Thyroid gland (tissue), 4 donors: ENCODE measurements at regions not wholly inside any gene's neighbourhood (a gene's known extent, or its start where the extent isn't known, plus 50 kb on each side); places are given as distances from the start of the nearest gene placed in this dataset. TPM values are rescaled to one million over a fixed set of nuclear protein-coding genes. Genes with fewer than 3 reads are reported as not detected.

Source experiments
- DNase-seq, 2 donors: peaks; one replicate each; pipeline ENCODE4 v3.0.0-alpha.2; 2019
- H3K27ac ChIP-seq, 3 donors: fragments of 200-600 bp; sonication (generic); 1 replicate in 2 of 3; 2 replicates in 1 of 3; pipeline ENCODE4 v1.5.1; 2016 to 2019; ENCODE audit warnings: mild to moderate bottlenecking in 1 of 3, moderate library complexity in 1 of 3
- H3K27me3 ChIP-seq: fragments of 200-600 bp; sonication (generic); one replicate; pipeline ENCODE4 v1.5.1; 2019
- H3K36me3 ChIP-seq, 2 donors: fragments of 200-600 bp; sonication (generic); one replicate each; pipeline ENCODE4 v1.5.1; 2016 to 2019
- H3K4me1 ChIP-seq, 2 donors: fragments of 200-600 bp; sonication (generic); one replicate each; pipeline ENCODE4 v1.5.1; 2017 to 2019
- H3K4me3 ChIP-seq, 3 donors: fragments of 200-600 bp; sonication (generic); replicated peaks in 1 of 3; 1 replicate in 2 of 3; 2 replicates in 1 of 3; pipeline ENCODE4 v1.5.1; 2016; ENCODE audit warnings: mild to moderate bottlenecking in 1 of 3
- H3K9me3 ChIP-seq: fragments of 200-600 bp; sonication (generic); one replicate; pipeline ENCODE4 v1.5.1; 2017
- CTCF ChIP-seq, 6 experiments: fragments of 200-600 bp in 3 of 6; fragments of 450-650 bp in 3 of 6; sonication (generic) in 3 of 6; IDR thresholded peaks; one replicate each; pipeline ENCODE4 v1.5.1; 2016 to 2019; ENCODE audit warnings: antibody characterized with exemption in 6 of 6, mild to moderate bottlenecking in 2 of 6, inconsistent platforms in 1 of 6, moderate library complexity in 1 of 6
- POLR2A ChIP-seq, 2 donors: fragments of 450-650 bp; IDR thresholded peaks; one replicate each; pipeline ENCODE4 v1.6.1; 2017; ENCODE audit warnings: antibody characterized with exemption in 2 of 2, mild to moderate bottlenecking in 2 of 2, moderate library complexity in 1 of 2
- WGBS, 2 donors: methylation state at CpG; one replicate each; pipeline ENCODE4 v1.1.5; 2017; 5-methylcytosine and 5-hydroxymethylcytosine counted together
- intact Hi-C: fragments of 100-400 bp; cut with DNase I; formaldehyde crosslinking; loops from one replicate; pipeline ENCODE4 v1.15.1; 2023
- small RNA-seq: library from RNA; depleted of rRNA; stranded (forward); fragments of <200 nt; gene quantifications from one replicate; pipeline ENCODE3, GENCODE V24; 2016

DNA sequence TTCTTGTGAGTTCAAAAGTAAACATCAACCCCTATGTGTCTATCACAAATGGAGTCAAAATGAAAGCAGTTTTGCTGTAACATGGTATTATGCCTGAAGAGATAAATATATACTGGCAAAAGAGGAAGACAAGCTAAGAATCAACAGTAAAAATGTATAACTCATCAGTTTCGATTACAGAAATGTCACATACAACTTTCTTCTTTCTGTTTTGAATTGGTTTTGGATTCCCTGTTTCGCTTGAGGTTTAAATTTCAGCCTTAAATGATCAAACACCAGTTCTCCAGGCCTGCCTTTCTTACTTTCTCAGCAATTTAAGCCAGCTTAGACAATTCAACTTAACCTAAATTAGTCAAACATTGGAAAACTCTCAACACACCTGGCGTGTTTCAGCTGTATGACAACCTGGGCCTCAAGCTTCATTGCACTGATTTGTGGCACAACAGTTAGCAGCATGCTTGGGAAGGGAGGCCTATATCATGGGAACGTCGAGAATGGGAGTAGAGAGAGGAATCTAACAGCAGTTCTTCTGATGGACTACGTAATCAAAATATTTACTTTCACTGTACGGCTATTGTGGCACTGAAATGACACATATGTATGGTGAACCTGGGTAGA, 51.9 kb upstream of the MARCKS start:
- H3K27ac ChIP-seq: no peak overlapping the region
- no peak for DNase-seq
- no peak overlapping the region for H3K4me3 ChIP-seq
- H3K27me3 ChIP-seq: no peaks in the 10 kb centered on the region
- TF ChIP-seq CTCF (IDR thresholded peaks at IDR 0.05) (no peak), POLR2A (IDR thresholded peaks at IDR 0.05) (no peak)
- intact Hi-C loops: no loop called here
- no peaks in the 10 kb centered on the region for H3K4me1 ChIP-seq
- H3K36me3 ChIP-seq: no peaks in the 10 kb centered on the region
- no peaks in the 10 kb centered on the region for H3K9me3 ChIP-seq
- WGBS, 2 donors: 81 to 82% methylated on average over 7 of the region's 7 CpGs

DNA sequence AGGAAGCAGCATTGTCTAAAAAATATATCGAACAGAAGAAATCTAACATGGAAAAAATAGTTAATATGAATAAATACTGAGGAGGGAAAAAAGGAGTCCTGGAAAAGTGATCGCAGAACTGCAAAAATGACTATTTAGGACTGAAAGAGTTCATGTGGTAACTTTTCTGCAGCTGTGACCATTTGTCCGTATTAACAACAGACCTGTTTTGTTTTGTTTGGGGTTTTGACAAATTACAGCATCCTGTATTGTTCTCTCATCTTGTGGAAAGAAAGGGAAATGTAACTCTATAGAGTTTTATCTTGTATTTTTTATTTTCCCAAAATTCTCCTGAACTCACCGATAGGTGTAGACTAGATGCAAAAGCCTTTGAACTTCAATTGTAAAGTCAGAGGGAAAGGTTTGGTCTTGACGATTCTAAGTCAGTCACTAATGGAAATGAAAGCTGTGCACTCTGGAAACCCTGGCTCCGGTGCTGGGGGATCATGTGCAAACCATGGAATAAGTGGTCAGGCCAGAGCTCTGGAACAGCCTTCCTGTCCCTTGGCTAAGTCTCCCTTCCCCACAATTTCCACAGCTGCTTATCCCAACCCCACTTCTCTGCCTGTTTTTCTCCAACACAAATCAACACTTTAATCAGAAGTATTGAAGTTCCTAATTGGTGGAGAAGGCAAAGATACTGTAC, 51.2 kb upstream of the MARCKS start:
- Histone ChIP-seq H3K27me3 (no peaks in the 10 kb centered on the region), H3K4me3 (no peak overlapping the region), H3K27ac (no peak overlapping the region), H3K36me3 (no peaks in the 10 kb centered on the region), H3K9me3 (no peaks in the 10 kb centered on the region), H3K4me1 (no peaks in the 10 kb centered on the region)
- no peak for DNase-seq
- WGBS, 2 donors: 78 to 83% methylated on average over 6 of the region's 6 CpGs
- TF ChIP-seq CTCF (IDR thresholded peaks at IDR 0.05): no peak
- TF ChIP-seq POLR2A (IDR thresholded peaks at IDR 0.05): no peak
- intact Hi-C loops: no loop called here

Small RNA genes in the stretch of these regions (small RNA-seq; reads per million reads assigned to genes)
- gene RNU6-1163P: not detected
